Parathyroid adenoma (tissue), 2 donors: ENCODE measurements at regions not wholly inside any gene's neighbourhood (a gene's known extent, or its start where the extent isn't known, plus 50 kb on each side); places are given as distances from the start of the nearest gene placed in this dataset.
"Not testable (repeated sequence)": the region's sequence is repeated elsewhere in the genome, so short reads cannot be mapped to it uniquely, and the experiment has no call there.

Source experiments
- H2AFZ ChIP-seq: fragments of 300-600 bp; sonication (generic); one replicate; pipeline ENCODE4 v1.7.0; 2017; ENCODE audit warnings: antibody characterized with exemption, mild to moderate bottlenecking
- H3K27ac ChIP-seq: fragments of 300-600 bp; sonication (generic); one replicate; pipeline ENCODE4 v1.7.0; 2017
- H3K27me3 ChIP-seq: fragments of 300-600 bp; sonication (generic); one replicate; pipeline ENCODE4 v1.7.0; 2017; ENCODE audit warnings: low read length; ENCODE audit not compliant: control insufficient read depth, insufficient read depth
- H3K36me3 ChIP-seq: fragments of 300-600 bp; sonication (generic); one replicate; pipeline ENCODE4 v1.7.0; 2017; ENCODE audit warnings: low read length; ENCODE audit not compliant: control insufficient read depth, insufficient read depth
- H3K4me1 ChIP-seq: fragments of 300-600 bp; sonication (generic); one replicate; pipeline ENCODE4 v1.7.0; 2017; ENCODE audit warnings: control low read depth
- H3K4me2 ChIP-seq: fragments of 300-600 bp; sonication (generic); one replicate; pipeline ENCODE4 v1.7.0; 2017; ENCODE audit warnings: low read length
- H3K4me3 ChIP-seq: fragments of 300-600 bp; sonication (generic); one replicate; pipeline ENCODE4 v1.7.0; 2017; ENCODE audit warnings: low read depth, low read length
- H3K79me2 ChIP-seq: fragments of 300-600 bp; sonication (generic); one replicate; pipeline ENCODE4 v1.7.0; 2017; ENCODE audit warnings: control low read depth
- H3K9ac ChIP-seq: fragments of 300-600 bp; sonication (generic); one replicate; pipeline ENCODE4 v1.7.0; 2017; ENCODE audit warnings: mild to moderate bottlenecking
- H3K9me3 ChIP-seq: fragments of 300-600 bp; sonication (generic); one replicate; pipeline ENCODE4 v1.7.0; 2017; ENCODE audit warnings: low read length; ENCODE audit not compliant: control insufficient read depth
- CTCF ChIP-seq: fragments of 300-600 bp; sonication (generic); IDR thresholded peaks from one replicate; pipeline ENCODE4 v1.7.0; 2017; ENCODE audit warnings: antibody characterized with exemption, mild to moderate bottlenecking
- donor health status: primary hyperparathyroidism.

GRCh38 chr10:123359539-123359938, 205.3 kb downstream of the BUB3 start:
- Histone ChIP-seq H3K4me1 (no peaks in the 10 kb centered on the region), H3K79me2 (no peaks in the 10 kb centered on the region), H3K9me3 (no peaks in the 10 kb centered on the region), H3K4me3 (no peak overlapping the region), H3K9ac (no peak overlapping the region), H3K36me3 (no peaks in the 10 kb centered on the region), H3K27me3 (no peaks in the 10 kb centered on the region), H3K27ac (no peak overlapping the region), H2AFZ (no peak overlapping the region), H3K4me2 (no peak overlapping the region)
- TF ChIP-seq CTCF = no peak

GRCh38 chr10:123361832-123362231, 207.6 kb downstream of the BUB3 start:
- H3K27me3 ChIP-seq = no peaks in the 10 kb centered on the region
- no peaks in the 10 kb centered on the region for H3K9me3 ChIP-seq
- H3K4me2 ChIP-seq = no peak overlapping the region
- H3K4me3 ChIP-seq = no peak overlapping the region
- no peaks in the 10 kb centered on the region for H3K79me2 ChIP-seq
- TF ChIP-seq CTCF = no peak
- H3K9ac ChIP-seq = no peak overlapping the region
- H3K4me1 ChIP-seq = no peaks in the 10 kb centered on the region
- no peak overlapping the region for H2AFZ ChIP-seq
- no peak overlapping the region for H3K27ac ChIP-seq
- no peaks in the 10 kb centered on the region for H3K36me3 ChIP-seq

- no peak overlapping the region for H3K4me2 ChIP-seq
These were observed 213.0 kb downstream of the BUB3 start for GRCh38 chr10:123367195-123367594.

GRCh38 chr10:123371626-123372025, 217.4 kb downstream of the BUB3 start:
- not testable (repeated sequence) for H3K79me2 ChIP-seq, H3K4me2 ChIP-seq, H3K4me3 ChIP-seq, H3K27me3 ChIP-seq, H3K9ac ChIP-seq, H3K4me1 ChIP-seq, H3K27ac ChIP-seq, H3K9me3 ChIP-seq, H3K36me3 ChIP-seq, H2AFZ ChIP-seq

More at GRCh38 chr10:123367195-123367594, 213.0 kb downstream of the BUB3 start:
- H3K36me3 ChIP-seq = no peaks in the 10 kb centered on the region
- H3K79me2 ChIP-seq = no peaks in the 10 kb centered on the region
- no peaks in the 10 kb centered on the region for H3K4me1 ChIP-seq
- H3K9ac ChIP-seq = no peak overlapping the region
- no peak overlapping the region for H3K27ac ChIP-seq
- no peak for TF ChIP-seq CTCF
- H3K4me3 ChIP-seq = no peak overlapping the region
- H3K9me3 ChIP-seq = no peaks in the 10 kb centered on the region
- no peak overlapping the region for H2AFZ ChIP-seq
- no peaks in the 10 kb centered on the region for H3K27me3 ChIP-seq

- Histone ChIP-seq H3K79me2 (no peaks in the 10 kb centered on the region), H3K36me3 (no peaks in the 10 kb centered on the region), H3K27ac (no peak overlapping the region), H3K4me2 (no peak overlapping the region), H3K4me1 (no peaks in the 10 kb centered on the region), H3K9me3 (no peaks in the 10 kb centered on the region), H3K4me3 (no peak overlapping the region), H2AFZ (no peak overlapping the region), H3K9ac (no peak overlapping the region), H3K27me3 (no peaks in the 10 kb centered on the region)
- no peak for TF ChIP-seq CTCF
These were observed 219.4 kb downstream of the BUB3 start for GRCh38 chr10:123373591-123373990.
